ENCODE measurements at regions not wholly inside any gene's neighbourhood (a gene's known extent, or its start where the extent isn't known, plus 50 kb on each side); places are given as distances from the start of the nearest gene placed in this dataset.

DNA sequence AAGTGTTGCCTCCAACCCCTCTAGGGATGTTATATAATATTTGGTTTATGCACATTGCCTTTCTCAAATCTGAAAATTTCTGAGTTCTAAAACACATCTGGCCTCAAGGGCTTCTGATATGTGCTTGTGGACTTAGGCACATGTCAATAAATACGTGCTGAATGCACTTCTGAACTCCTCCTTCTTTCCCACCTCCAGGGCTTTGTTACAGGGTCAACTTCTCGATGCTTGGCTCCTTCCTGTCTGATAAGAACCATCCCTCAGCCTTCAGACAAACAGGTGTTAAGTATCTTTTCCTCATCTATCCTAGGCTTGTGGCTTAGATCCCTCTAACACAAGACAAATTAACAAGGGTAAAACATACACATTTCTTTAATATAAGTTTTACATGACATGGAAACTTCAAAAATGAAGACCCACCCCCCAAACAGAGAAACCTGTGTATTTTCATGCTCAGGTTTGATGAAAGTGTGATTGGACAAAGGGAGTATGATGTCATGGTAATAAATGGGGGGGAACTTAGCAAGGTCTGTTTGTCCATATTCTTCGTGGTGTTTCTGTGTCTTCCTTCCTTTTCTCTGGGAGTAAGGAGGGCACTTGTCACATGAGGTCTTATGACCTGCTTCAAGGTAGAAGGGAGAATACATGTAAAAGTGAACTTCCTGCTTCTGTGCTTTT lies 326.9 kb downstream of the CD83 start:
- Histone ChIP-seq H4K20me1 (ENCODE audit: insufficient read depth) (no peaks in the 10 kb centered on the region), H3K9me2 (ENCODE audit: insufficient read depth) (no peaks in the 10 kb centered on the region), H3K4me1 (ENCODE audit: control insufficient read depth in 1 of 2, insufficient read depth in 2 of 2, low read length in 2 of 2) (no peaks in the 10 kb centered on the region), H3K27ac (ENCODE audit: low read depth, low read length) (no peak overlapping the region), H3K27me3 (ENCODE audit: insufficient read depth, low read length) (no peaks in the 10 kb centered on the region), H3K36me3 (ENCODE audit: control insufficient read depth in 1 of 2, insufficient read depth in 2 of 2, low read length in 2 of 2) (no peaks in the 10 kb centered on the region), H3K4me3 (replicated peaks in 1 of 2; ENCODE audit: low read depth in 1 of 2, low read length in 2 of 2) (no peak overlapping the region), H3K4me2 (ENCODE audit: low read length) (no peak overlapping the region), H3K9ac (ENCODE audit: low read length) (no peak overlapping the region), H3K79me2 (ENCODE audit: insufficient read depth, low read length) (no peaks in the 10 kb centered on the region), H3K9me3 (ENCODE audit: control insufficient read depth in 1 of 2, insufficient read depth in 1 of 2, low read depth in 1 of 2, low read length in 2 of 2) (no peaks in the 10 kb centered on the region), H2AFZ (ENCODE audit: low read depth, low read length, poor library complexity, severe bottlenecking) (no peak overlapping the region)
- DNase-seq (ENCODE audit: low read depth, low spot score) (no peak), ATAC-seq (no peak)
- ChIA-PET POLR2A (no interaction called here), CTCF (no interaction called here), RAD21 (ENCODE audit: low non-redundant PET in 1 of 2, low total read pairs in 2 of 2, uncharacterized antibody in 2 of 2, unreplicated experiment in 2 of 2) (no interaction called here)
- intact Hi-C loops (cut with micrococcal nuclease) = no loop called here
- TF ChIP-seq TCF7L2 (IDR thresholded peaks at IDR 0.05; ENCODE audit: borderline replicate concordance, extremely low read depth, insufficient read depth, insufficient read length) (no peak), RAD21 (IDR thresholded peaks at IDR 0.05; ENCODE audit: low read depth) (no peak), POLR2AphosphoS5 (IDR thresholded peaks at IDR 0.05; ENCODE audit: low read depth, low read length) (no peak), EZH2phosphoT487 (IDR thresholded peaks at IDR 0.05; ENCODE audit: borderline replicate concordance) (no peak), CBX3 (IDR thresholded peaks at IDR 0.05; ENCODE audit: low read depth) (no peak), ZNF274 (IDR thresholded peaks at IDR 0.05; ENCODE audit: low read depth, low read length) (no peak), ELF1 (IDR thresholded peaks at IDR 0.05; ENCODE audit: borderline replicate concordance, low read depth) (no peak), CEBPB (IDR thresholded peaks at IDR 0.05; ENCODE audit: low read depth) (no peak), YY1 (IDR thresholded peaks at IDR 0.05; ENCODE audit: extremely low read depth, insufficient replicate concordance, low read depth, low read length) (no peak), POLR2A (IDR thresholded peaks at IDR 0.05; ENCODE audit: borderline replicate concordance, extremely low read depth, insufficient read depth, insufficient read length) (no peak), SRF (IDR thresholded peaks at IDR 0.05; ENCODE audit: low read depth) (no peak), FOSL1 (IDR thresholded peaks at IDR 0.05; ENCODE audit: low read depth) (no peak), JUND (IDR thresholded peaks at IDR 0.05) (no peak)
- TF ChIP-seq, protein P1, sequence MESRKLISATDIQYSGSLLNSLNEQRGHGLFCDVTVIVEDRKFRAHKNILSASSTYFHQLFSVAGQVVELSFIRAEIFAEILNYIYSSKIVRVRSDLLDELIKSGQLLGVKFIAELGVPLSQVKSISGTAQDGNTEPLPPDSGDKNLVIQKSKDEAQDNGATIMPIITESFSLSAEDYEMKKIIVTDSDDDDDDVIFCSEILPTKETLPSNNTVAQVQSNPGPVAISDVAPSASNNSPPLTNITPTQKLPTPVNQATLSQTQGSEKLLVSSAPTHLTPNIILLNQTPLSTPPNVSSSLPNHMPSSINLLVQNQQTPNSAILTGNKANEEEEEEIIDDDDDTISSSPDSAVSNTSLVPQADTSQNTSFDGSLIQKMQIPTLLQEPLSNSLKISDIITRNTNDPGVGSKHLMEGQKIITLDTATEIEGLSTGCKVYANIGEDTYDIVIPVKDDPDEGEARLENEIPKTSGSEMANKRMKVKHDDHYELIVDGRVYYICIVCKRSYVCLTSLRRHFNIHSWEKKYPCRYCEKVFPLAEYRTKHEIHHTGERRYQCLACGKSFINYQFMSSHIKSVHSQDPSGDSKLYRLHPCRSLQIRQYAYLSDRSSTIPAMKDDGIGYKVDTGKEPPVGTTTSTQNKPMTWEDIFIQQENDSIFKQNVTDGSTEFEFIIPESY (IDR thresholded peaks at IDR 0.05; ENCODE audit: extremely low read depth, insufficient replicate concordance, low read length) = no peak
- BruUV-seq (replicated peaks) = no TSS peak

Measured in HCT116 (cell line).